HL-60 (cell line): ENCODE measurements at regions not wholly inside any gene's neighbourhood (a gene's known extent, or its start where the extent isn't known, plus 50 kb on each side); places are given as distances from the start of the nearest gene placed in this dataset.

Source experiments
- CTCF ChIP-seq: IDR thresholded peaks from one replicate; pipeline ENCODE4 v1.5.1; 2011; ENCODE audit warnings: low read length, control low read depth, inconsistent platforms; ENCODE audit not compliant: insufficient read depth
- GABPA ChIP-seq: IDR thresholded peaks from 2 replicates; pipeline ENCODE4 v1.6.1; 2012; ENCODE audit warnings: low read depth

- TF ChIP-seq GABPA (no peak), CTCF (no peak)
These were observed 68.7 kb downstream of the DHRS2 start for GRCh38 chr14:23704890-23705289.
